ENCODE measurements at regions not wholly inside any gene's neighbourhood (a gene's known extent, or its start where the extent isn't known, plus 50 kb on each side); places are given as distances from the start of the nearest gene placed in this dataset.

DNA sequence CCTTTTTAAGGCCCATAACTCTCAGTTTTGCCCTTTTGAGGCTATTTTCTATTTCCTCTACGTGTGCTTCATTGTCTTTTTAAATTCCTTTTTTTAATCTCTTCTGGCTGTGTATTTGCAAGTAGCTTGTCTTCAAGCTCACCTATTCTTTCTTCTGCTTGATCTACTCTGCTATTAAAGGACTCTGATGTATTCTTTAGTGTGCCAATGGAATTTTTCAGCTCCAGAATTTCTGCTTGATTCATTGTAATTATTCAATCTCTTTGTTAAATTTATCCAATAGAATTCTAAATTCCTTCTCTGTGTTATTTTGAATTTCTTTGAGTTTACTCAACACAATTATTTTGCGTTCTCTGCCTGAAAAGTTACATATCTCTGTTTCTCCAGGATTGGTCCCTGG, 178.7 kb downstream of the FAM170A start:
- peaks cover 0 to 29% (median 5%) of the 10 kb centered on the region in 4 donors for H3K9me3 ChIP-seq
- WGBS, 2 donors, result 94 to 95% methylated on average over 2 of the region's 2 CpGs
- no peak for DNase-seq (ENCODE audit: low spot score in 2 of 2)
- no peak for TF ChIP-seq EP300 (IDR thresholded peaks at IDR 0.05)
- TF ChIP-seq, protein P1, sequence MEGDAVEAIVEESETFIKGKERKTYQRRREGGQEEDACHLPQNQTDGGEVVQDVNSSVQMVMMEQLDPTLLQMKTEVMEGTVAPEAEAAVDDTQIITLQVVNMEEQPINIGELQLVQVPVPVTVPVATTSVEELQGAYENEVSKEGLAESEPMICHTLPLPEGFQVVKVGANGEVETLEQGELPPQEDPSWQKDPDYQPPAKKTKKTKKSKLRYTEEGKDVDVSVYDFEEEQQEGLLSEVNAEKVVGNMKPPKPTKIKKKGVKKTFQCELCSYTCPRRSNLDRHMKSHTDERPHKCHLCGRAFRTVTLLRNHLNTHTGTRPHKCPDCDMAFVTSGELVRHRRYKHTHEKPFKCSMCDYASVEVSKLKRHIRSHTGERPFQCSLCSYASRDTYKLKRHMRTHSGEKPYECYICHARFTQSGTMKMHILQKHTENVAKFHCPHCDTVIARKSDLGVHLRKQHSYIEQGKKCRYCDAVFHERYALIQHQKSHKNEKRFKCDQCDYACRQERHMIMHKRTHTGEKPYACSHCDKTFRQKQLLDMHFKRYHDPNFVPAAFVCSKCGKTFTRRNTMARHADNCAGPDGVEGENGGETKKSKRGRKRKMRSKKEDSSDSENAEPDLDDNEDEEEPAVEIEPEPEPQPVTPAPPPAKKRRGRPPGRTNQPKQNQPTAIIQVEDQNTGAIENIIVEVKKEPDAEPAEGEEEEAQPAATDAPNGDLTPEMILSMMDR (IDR thresholded peaks at IDR 0.05), result no peak
- no peak for TF ChIP-seq POLR2A (IDR thresholded peaks at IDR 0.05)
- H3K4me3 ChIP-seq, result no peak overlapping the region
- no peaks in the 10 kb centered on the region for H3K27me3 ChIP-seq
- H3K27ac ChIP-seq, result no peak overlapping the region
- H3K36me3 ChIP-seq, result no peaks in the 10 kb centered on the region
- no peaks in the 10 kb centered on the region for H3K4me1 ChIP-seq

DNA sequence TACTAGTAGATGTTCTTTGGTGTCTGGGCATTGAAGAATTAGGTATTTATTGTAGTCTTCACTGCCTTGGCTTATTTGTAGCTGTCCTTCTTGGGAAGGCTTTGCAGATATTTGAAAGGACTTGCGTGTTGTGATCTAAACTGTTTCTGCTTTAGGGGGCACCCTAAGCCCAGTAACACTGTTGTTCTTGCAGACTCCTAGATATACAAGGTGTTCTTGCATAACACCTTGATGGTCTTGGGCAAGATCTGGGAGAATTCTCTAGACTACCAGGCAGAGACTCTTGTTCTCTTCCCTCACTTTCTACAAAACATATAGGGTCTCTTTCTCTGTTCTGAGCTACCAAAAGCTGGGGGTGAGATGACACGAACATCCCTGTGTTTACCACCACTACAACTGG, 179.1 kb downstream of the FAM170A start:
- H3K9me3 ChIP-seq, result peaks cover 0 to 29% (median 5%) of the 10 kb centered on the region in 4 donors

DNA sequence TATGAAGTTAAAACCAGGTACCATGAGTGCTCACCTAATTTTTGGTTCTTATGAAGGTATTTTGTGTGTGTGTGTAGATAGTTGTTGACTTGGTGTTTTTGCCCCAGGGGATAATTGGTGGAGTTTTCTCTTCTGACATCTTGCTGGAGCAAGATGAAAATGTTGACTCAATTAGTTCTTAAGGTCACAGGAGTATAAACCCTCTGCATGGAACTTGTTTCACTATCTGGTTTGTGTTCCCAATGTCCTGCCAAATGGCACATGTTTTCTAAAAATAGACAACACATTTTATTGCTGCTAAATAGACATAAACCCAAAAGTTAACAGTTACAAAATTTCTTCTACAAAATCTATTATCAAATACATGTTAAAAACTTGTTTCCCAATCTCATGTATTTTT, 180.9 kb downstream of the FAM170A start:
- no peaks in the 10 kb centered on the region for H3K36me3 ChIP-seq
- H3K27ac ChIP-seq, result no peak overlapping the region
- H3K4me3 ChIP-seq, result no peak overlapping the region
- DNase-seq (ENCODE audit: low spot score in 2 of 2), result no peak
- no peaks in the 10 kb centered on the region for H3K4me1 ChIP-seq
- H3K9me3 ChIP-seq, result peaks cover 0 to 29% (median 5%) of the 10 kb centered on the region in 4 donors
- no peaks in the 10 kb centered on the region for H3K27me3 ChIP-seq
- TF ChIP-seq, protein P1 (IDR thresholded peaks at IDR 0.05), result no peak
- no peak for TF ChIP-seq EP300 (IDR thresholded peaks at IDR 0.05)
- TF ChIP-seq POLR2A (IDR thresholded peaks at IDR 0.05), result no peak

More for the DNA sequence above, 179.1 kb downstream of the FAM170A start:
- DNase-seq (ENCODE audit: low spot score in 2 of 2), result no peak
- Histone ChIP-seq H3K27ac (no peak overlapping the region), H3K4me1 (no peaks in the 10 kb centered on the region), H3K27me3 (no peaks in the 10 kb centered on the region), H3K36me3 (no peaks in the 10 kb centered on the region), H3K4me3 (no peak overlapping the region)
- TF ChIP-seq, protein P1 (IDR thresholded peaks at IDR 0.05), result no peak
- TF ChIP-seq POLR2A (IDR thresholded peaks at IDR 0.05) (no peak), EP300 (IDR thresholded peaks at IDR 0.05) (no peak)
- WGBS, 2 donors, result 88 to 96% methylated on average over 2 of the region's 2 CpGs

DNA sequence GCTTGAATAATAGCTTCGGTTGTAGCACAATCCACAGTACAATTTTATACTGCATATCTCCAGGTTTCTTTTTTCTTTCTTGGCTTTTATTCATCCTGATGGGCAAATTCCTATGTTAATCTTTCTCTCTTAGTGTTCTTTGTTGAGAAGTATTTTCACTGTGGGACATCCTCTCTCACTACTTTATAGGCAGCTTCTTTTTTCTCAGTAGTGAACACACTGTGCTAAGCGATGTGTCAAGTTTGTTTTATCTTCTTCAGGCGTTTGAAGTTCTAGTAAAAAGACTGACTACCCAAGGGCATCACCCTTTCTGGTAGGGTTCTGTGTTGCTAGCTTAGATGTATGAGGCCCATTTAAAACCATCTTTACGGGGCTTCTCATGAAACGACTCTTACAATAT, 182.1 kb downstream of the FAM170A start:
- no peaks in the 10 kb centered on the region for H3K27me3 ChIP-seq
- H3K36me3 ChIP-seq, result no peaks in the 10 kb centered on the region
- no peak for DNase-seq (ENCODE audit: low spot score in 2 of 2)
- no peaks in the 10 kb centered on the region for H3K4me1 ChIP-seq
- no peak overlapping the region for H3K27ac ChIP-seq
- no peak overlapping the region for H3K4me3 ChIP-seq
- peaks cover 0 to 29% (median 5%) of the 10 kb centered on the region in 4 donors for H3K9me3 ChIP-seq
- WGBS, 2 donors, result 74 to 76% methylated on average over 5 of the region's 5 CpGs
- TF ChIP-seq EP300 (IDR thresholded peaks at IDR 0.05) (no peak), POLR2A (IDR thresholded peaks at IDR 0.05) (no peak)
- TF ChIP-seq, protein P1 (IDR thresholded peaks at IDR 0.05), result no peak

DNA sequence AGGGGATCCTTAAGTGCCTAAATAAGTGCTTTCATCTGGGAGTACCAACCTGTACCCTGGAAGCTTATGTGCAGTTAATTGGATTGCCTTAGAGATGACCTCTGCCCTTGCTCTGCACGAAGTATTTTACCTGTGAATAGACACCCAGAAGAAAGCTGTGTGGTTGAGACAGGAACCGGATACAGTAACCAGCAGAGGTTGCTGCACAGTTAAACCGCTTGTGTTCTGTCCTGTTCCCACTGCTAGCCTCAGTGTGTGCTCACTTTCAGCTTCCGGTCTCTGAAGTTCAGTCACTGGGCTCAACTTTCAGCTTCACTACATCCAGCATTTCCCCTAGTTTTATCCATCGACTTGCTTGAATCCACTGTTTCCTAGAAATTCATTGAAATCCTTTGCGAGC, 185.3 kb downstream of the FAM170A start:
- TF ChIP-seq, protein P1 (IDR thresholded peaks at IDR 0.05), result no peak
- TF ChIP-seq EP300 (IDR thresholded peaks at IDR 0.05), result no peak
- TF ChIP-seq POLR2A (IDR thresholded peaks at IDR 0.05), result no peak
- no peak for DNase-seq (ENCODE audit: low spot score in 2 of 2)
- Histone ChIP-seq H3K27me3 (no peaks in the 10 kb centered on the region), H3K9me3 (no peaks in the 10 kb centered on the region), H3K4me1 (no peaks in the 10 kb centered on the region), H3K4me3 (no peak overlapping the region), H3K27ac (no peak overlapping the region), H3K36me3 (no peaks in the 10 kb centered on the region)
- WGBS, 2 donors, result 86 to 89% methylated on average over 6 of the region's 6 CpGs

Measured in tibial nerve (tissue), 4 donors.